ENCODE measurements at regions not wholly inside any gene's neighbourhood (a gene's known extent, or its start where the extent isn't known, plus 50 kb on each side); places are given as distances from the start of the nearest gene placed in this dataset.

GRCh38 chr7:155192961-155193640 is 104.6 kb upstream of the INSIG1 start:
- Histone ChIP-seq H3K36me3 (ENCODE audit: control insufficient read depth, insufficient read depth, low read length) (no peaks in the 10 kb centered on the region), H3K27me3 (replicated peaks; ENCODE audit: control insufficient read depth, insufficient read depth, low read length) (no peaks in the 10 kb centered on the region), H3K4me3 (ENCODE audit: low read depth, low read length) (no peak overlapping the region), H3K4me1 (no peaks in the 10 kb centered on the region), H3K9me3 (no peaks in the 10 kb centered on the region)
- H3K4me1 Mint-ChIP-seq (ENCODE audit: low read depth, unreplicated experiment): no peaks in the 10 kb centered on the region
- H3K27me3 Mint-ChIP-seq (ENCODE audit: insufficient read depth, unreplicated experiment): peaks cover 3% of the 10 kb centered on the region
- H3K4me3 Mint-ChIP-seq (ENCODE audit: unreplicated experiment): no peak overlapping the region
- H3K27ac Mint-ChIP-seq (ENCODE audit: unreplicated experiment): no peak overlapping the region
- intact Hi-C loops (cut with micrococcal nuclease; ENCODE audit: unreplicated experiment): loop anchor here (5.0 kb wide), 1 partner anchor 59 kb away; no protein-coding TSS in a partner anchor
- ChIA-PET CTCF (no interaction called here), POLR2A (no interaction called here)
- no peaks in the 10 kb centered on the region for H3K36me3 Mint-ChIP-seq (ENCODE audit: insufficient read depth, unreplicated experiment)
- BruUV-seq (replicated peaks): no TSS peak
- no peak for DNase-seq
- TF ChIP-seq CTCF (IDR thresholded peaks at IDR 0.05; ENCODE audit: insufficient read depth in 1 of 2, low read depth in 1 of 2, low read length in 1 of 2, severe bottlenecking in 1 of 2, unreplicated experiment in 1 of 2): no peak
- peaks cover 10% of the 10 kb centered on the region for H3K9me3 Mint-ChIP-seq (ENCODE audit: unreplicated experiment)

GRCh38 chr7:155193716-155194115 is 104.0 kb upstream of the INSIG1 start:
- intact Hi-C loops (cut with micrococcal nuclease; ENCODE audit: unreplicated experiment): loop anchor here (5.0 kb wide), 1 partner anchor 59 kb away; no protein-coding TSS in a partner anchor
- Mint-ChIP-seq H3K27me3 (ENCODE audit: insufficient read depth, unreplicated experiment) (peaks cover 3% of the 10 kb centered on the region), H3K4me1 (ENCODE audit: low read depth, unreplicated experiment) (no peaks in the 10 kb centered on the region), H3K27ac (ENCODE audit: unreplicated experiment) (no peak overlapping the region), H3K36me3 (ENCODE audit: insufficient read depth, unreplicated experiment) (no peaks in the 10 kb centered on the region), H3K9me3 (ENCODE audit: unreplicated experiment) (peaks cover 10% of the 10 kb centered on the region), H3K4me3 (ENCODE audit: unreplicated experiment) (no peak overlapping the region)
- CTCF ChIA-PET: no interaction called here
- H3K4me1 ChIP-seq: no peaks in the 10 kb centered on the region
- no peaks in the 10 kb centered on the region for H3K9me3 ChIP-seq
- BruUV-seq (replicated peaks): no TSS peak
- no peak overlapping the region for H3K4me3 ChIP-seq (ENCODE audit: low read depth, low read length)
- POLR2A ChIA-PET: no interaction called here
- DNase-seq: no peak
- no peaks in the 10 kb centered on the region for H3K27me3 ChIP-seq (replicated peaks; ENCODE audit: control insufficient read depth, insufficient read depth, low read length)
- H3K36me3 ChIP-seq (ENCODE audit: control insufficient read depth, insufficient read depth, low read length): no peaks in the 10 kb centered on the region
- TF ChIP-seq CTCF (IDR thresholded peaks at IDR 0.05; ENCODE audit: insufficient read depth in 1 of 2, low read depth in 1 of 2, low read length in 1 of 2, severe bottlenecking in 1 of 2, unreplicated experiment in 1 of 2): no peak

- Mint-ChIP-seq H3K27ac (ENCODE audit: unreplicated experiment) (no peak overlapping the region), H3K9me3 (ENCODE audit: unreplicated experiment) (peaks cover 10% of the 10 kb centered on the region), H3K27me3 (ENCODE audit: insufficient read depth, unreplicated experiment) (peaks cover 3% of the 10 kb centered on the region), H3K36me3 (ENCODE audit: insufficient read depth, unreplicated experiment) (no peaks in the 10 kb centered on the region), H3K4me1 (ENCODE audit: low read depth, unreplicated experiment) (no peaks in the 10 kb centered on the region), H3K4me3 (ENCODE audit: unreplicated experiment) (no peak overlapping the region)
- no peak for DNase-seq
- ChIA-PET POLR2A (no interaction called here), CTCF (no interaction called here)
- TF ChIP-seq CTCF (IDR thresholded peaks at IDR 0.05; ENCODE audit: insufficient read depth in 1 of 2, low read depth in 1 of 2, low read length in 1 of 2, severe bottlenecking in 1 of 2, unreplicated experiment in 1 of 2): no peak
- no peaks in the 10 kb centered on the region for H3K4me1 ChIP-seq
- H3K9me3 ChIP-seq: no peaks in the 10 kb centered on the region
- no peaks in the 10 kb centered on the region for H3K27me3 ChIP-seq (replicated peaks; ENCODE audit: control insufficient read depth, insufficient read depth, low read length)
- H3K4me3 ChIP-seq (ENCODE audit: low read depth, low read length): no peak overlapping the region
- intact Hi-C loops (cut with micrococcal nuclease; ENCODE audit: unreplicated experiment): loop anchor here (5.0 kb wide), 1 partner anchor 58 kb away; no protein-coding TSS in a partner anchor
- no peaks in the 10 kb centered on the region for H3K36me3 ChIP-seq (ENCODE audit: control insufficient read depth, insufficient read depth, low read length)
- no TSS peak for BruUV-seq (replicated peaks)
These were observed 103.1 kb upstream of the INSIG1 start for GRCh38 chr7:155194382-155195140.
